Activated B cell treated with CpG ODN at 0.5 μM for 24 hours (primary cell): ENCODE measurements at regions not wholly inside any gene's neighbourhood (a gene's known extent, or its start where the extent isn't known, plus 50 kb on each side); places are given as distances from the start of the nearest gene placed in this dataset.

Source experiments
- ATAC-seq: fragments of 200-7000 bp; cut with Tn5 transposase; one replicate; pipeline ENCODE4 v1.10.0; 2021; ENCODE audit warnings: low read depth, mild to moderate bottlenecking, moderate library complexity
- CTCF ChIA-PET: fragments of 350-600 bp; sonication (Branson Sonifier 250); formaldehyde crosslinking; loops from one replicate; lab custom pipeline; 2021; ENCODE audit warnings: antibody characterized with exemption; lab: Charles Lee
- POLR2A ChIA-PET: fragments of 350-600 bp; sonication (Branson Sonifier 250); formaldehyde crosslinking; loops from one replicate; lab custom pipeline; 2021; ENCODE audit warnings: antibody characterized with exemption; lab: Charles Lee
- DNase-seq: peaks from one replicate; pipeline ENCODE4 v3.0.0; 2022
- H3K27ac Mint-ChIP-seq: one replicate; pipeline ENCODE4 v1.8.0; 2020; ENCODE audit warnings: mixed read lengths
- H3K27me3 Mint-ChIP-seq: one replicate; pipeline ENCODE4 v1.8.0; 2021; ENCODE audit warnings: mixed read lengths
- H3K36me3 Mint-ChIP-seq: one replicate; pipeline ENCODE4 v1.8.0; 2021; ENCODE audit warnings: low read depth, mixed read lengths
- H3K4me1 Mint-ChIP-seq: one replicate; pipeline ENCODE4 v1.8.0; 2021; ENCODE audit warnings: mixed read lengths
- H3K4me3 Mint-ChIP-seq: one replicate; pipeline ENCODE4 v1.8.0; 2020; ENCODE audit warnings: mild to moderate bottlenecking, mixed read lengths
- H3K9me3 Mint-ChIP-seq: one replicate; pipeline ENCODE4 v1.8.0; 2020; ENCODE audit warnings: mixed read lengths
- CTCF ChIP-seq: fragments of 200-600 bp; IDR thresholded peaks from one replicate; pipeline ENCODE4 v1.8.0; 2022; ENCODE audit warnings: antibody characterized with exemption, mild to moderate bottlenecking
- intact Hi-C: fragments of 100-400 bp; cut with micrococcal nuclease; formaldehyde crosslinking; loops from one replicate; pipeline ENCODE4 v1.15.1; 2024

DNA sequence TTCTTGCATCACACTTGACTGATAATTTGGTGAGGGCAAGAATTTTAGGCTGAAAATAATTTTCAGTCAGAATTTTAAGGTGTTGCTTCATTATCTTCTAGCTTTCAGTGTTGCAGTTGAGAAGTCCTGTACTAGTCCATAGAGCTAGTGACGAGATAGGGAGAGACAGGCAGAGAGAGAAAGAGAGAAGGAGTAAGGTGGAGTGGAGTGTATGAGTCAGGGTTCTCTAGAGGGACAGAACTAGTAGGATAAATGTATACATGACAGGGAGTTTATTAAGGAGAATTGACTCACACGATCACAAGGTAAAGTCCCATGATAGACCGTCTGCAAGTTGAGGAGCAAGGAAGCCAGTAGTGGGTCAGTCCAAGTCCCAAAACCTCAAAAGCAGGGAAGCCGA lies 127.2 kb downstream of the UTP18 start:
- Mint-ChIP-seq H3K4me3 (no peak overlapping the region), H3K4me1 (no peaks in the 10 kb centered on the region), H3K27ac (no peak overlapping the region), H3K36me3 (no peaks in the 10 kb centered on the region), H3K27me3 (peaks cover 16% of the 10 kb centered on the region), H3K9me3 (no peaks in the 10 kb centered on the region)
- ATAC-seq = no peak
- ChIA-PET POLR2A (no interaction called here), CTCF (no interaction called here)
- TF ChIP-seq CTCF = no peak
- no peak for DNase-seq
- intact Hi-C loops = no loop called here

DNA sequence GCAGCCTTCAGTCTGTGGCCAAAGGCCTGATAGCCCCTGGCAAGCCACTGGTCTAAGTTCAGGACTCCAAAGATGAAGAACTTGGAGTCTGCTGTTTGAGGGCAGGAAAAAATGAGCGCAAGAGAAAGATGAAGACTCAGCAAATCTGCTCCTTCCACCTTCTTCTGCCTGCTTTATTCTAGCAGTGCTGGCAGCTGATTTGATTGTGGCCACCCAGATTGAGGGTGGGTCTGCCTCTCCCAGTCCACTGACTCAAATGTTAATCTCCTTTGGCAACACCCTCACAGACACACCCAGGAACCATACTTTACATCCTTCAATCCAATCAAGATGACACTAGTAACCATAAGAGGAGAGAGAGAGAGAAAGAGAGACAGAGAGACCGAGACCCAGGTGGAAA lies 127.6 kb downstream of the UTP18 start:
- no peak for ATAC-seq
- Mint-ChIP-seq H3K27ac (no peak overlapping the region), H3K4me1 (no peaks in the 10 kb centered on the region), H3K9me3 (no peaks in the 10 kb centered on the region), H3K4me3 (no peak overlapping the region), H3K36me3 (no peaks in the 10 kb centered on the region), H3K27me3 (peaks cover 18% of the 10 kb centered on the region)
- DNase-seq = no peak
- TF ChIP-seq CTCF = no peak
- ChIA-PET POLR2A (no interaction called here), CTCF (no interaction called here)
- intact Hi-C loops = no loop called here

DNA sequence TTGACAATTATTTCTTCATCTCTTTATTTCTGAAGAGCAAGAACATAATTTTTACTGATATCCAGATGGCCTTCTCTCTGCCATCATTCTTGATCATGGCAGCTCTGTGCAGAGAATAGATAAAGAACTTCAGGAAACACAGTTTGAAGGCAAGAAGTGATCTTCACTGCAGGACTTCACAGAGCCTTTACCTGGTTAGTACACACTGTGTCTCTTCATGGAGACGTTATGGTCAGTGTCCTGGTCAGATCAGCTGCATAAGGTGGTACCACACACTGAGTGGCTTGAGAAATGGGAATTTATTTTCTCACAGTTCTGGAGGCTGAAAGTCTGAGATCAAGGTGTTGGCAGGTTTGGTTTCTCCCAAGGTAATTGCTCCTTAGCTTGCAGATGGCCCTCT lies 129.5 kb downstream of the UTP18 start:
- intact Hi-C loops = no loop called here
- DNase-seq (no peak), ATAC-seq (no peak)
- H3K4me3 Mint-ChIP-seq = no peak overlapping the region
- H3K4me1 Mint-ChIP-seq = no peaks in the 10 kb centered on the region
- ChIA-PET POLR2A (no interaction called here), CTCF (no interaction called here)
- H3K27me3 Mint-ChIP-seq = peaks cover 16% of the 10 kb centered on the region
- H3K36me3 Mint-ChIP-seq = no peaks in the 10 kb centered on the region
- no peak for TF ChIP-seq CTCF
- no peaks in the 10 kb centered on the region for H3K9me3 Mint-ChIP-seq
- no peak overlapping the region for H3K27ac Mint-ChIP-seq

GRCh38 chr17:51391982-51392654 lies 131.8 kb downstream of the UTP18 start:
- Mint-ChIP-seq H3K36me3 (no peaks in the 10 kb centered on the region), H3K9me3 (no peaks in the 10 kb centered on the region), H3K27ac (no peak overlapping the region), H3K4me1 (no peaks in the 10 kb centered on the region), H3K27me3 (peaks cover 14% of the 10 kb centered on the region), H3K4me3 (no peak overlapping the region)
- ChIA-PET CTCF (no interaction called here), POLR2A (no interaction called here)
- no peak for TF ChIP-seq CTCF
- DNase-seq (no peak), ATAC-seq (no peak)
- intact Hi-C loops = no loop called here

DNA sequence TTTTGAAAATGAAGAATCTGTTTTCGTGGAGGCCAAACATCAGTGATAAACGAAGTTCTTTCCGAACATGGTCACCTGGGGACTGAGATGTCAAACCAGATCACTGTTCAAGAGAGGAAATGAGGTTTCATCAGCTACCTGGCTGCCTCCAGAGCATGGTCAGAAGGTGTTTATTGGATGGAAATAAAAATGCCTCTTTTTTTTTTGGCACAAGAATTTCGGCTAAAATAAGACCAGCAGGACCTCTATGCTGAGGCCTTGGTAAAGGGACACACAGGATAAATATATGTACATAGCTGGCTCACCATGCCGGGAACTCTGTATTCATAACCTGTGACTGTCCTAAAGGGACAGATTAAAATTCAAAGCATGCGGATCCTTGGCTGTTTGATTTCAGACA lies 135.3 kb downstream of the UTP18 start:
- no peak overlapping the region for H3K4me3 Mint-ChIP-seq
- H3K9me3 Mint-ChIP-seq = no peaks in the 10 kb centered on the region
- peaks cover 6% of the 10 kb centered on the region for H3K27me3 Mint-ChIP-seq
- ChIA-PET POLR2A (no interaction called here), CTCF (no interaction called here)
- H3K4me1 Mint-ChIP-seq = no peaks in the 10 kb centered on the region
- intact Hi-C loops = no loop called here
- no peak for DNase-seq
- ATAC-seq = no peak
- TF ChIP-seq CTCF = no peak
- no peak overlapping the region for H3K27ac Mint-ChIP-seq
- no peaks in the 10 kb centered on the region for H3K36me3 Mint-ChIP-seq
